ENCODE measurements at regions not wholly inside any gene's neighbourhood (a gene's known extent, or its start where the extent isn't known, plus 50 kb on each side); places are given as distances from the start of the nearest gene placed in this dataset.
"Not testable (repeated sequence)": the region's sequence is repeated elsewhere in the genome, so short reads cannot be mapped to it uniquely, and the experiment has no call there.

- no peak for ATAC-seq
- H3K27me3 ChIP-seq (ENCODE audit: low read depth): peaks cover 3% of the 10 kb centered on the region
- no peak overlapping the region for H3K4me3 ChIP-seq
- intact Hi-C loops (cut with DNase I): no loop called here
- no peak overlapping the region for H3K27ac ChIP-seq
- no peaks in the 10 kb centered on the region for H3K36me3 ChIP-seq
- H3K9me3 ChIP-seq: no peaks in the 10 kb centered on the region
- DNase-seq: no peak
- no peak for TF ChIP-seq CTCF (IDR thresholded peaks at IDR 0.05)
- no peaks in the 10 kb centered on the region for H3K4me1 ChIP-seq
Measured at GRCh38 chr18:51257150-51257549, 59.7 kb upstream of the MEX3C start.

DNA sequence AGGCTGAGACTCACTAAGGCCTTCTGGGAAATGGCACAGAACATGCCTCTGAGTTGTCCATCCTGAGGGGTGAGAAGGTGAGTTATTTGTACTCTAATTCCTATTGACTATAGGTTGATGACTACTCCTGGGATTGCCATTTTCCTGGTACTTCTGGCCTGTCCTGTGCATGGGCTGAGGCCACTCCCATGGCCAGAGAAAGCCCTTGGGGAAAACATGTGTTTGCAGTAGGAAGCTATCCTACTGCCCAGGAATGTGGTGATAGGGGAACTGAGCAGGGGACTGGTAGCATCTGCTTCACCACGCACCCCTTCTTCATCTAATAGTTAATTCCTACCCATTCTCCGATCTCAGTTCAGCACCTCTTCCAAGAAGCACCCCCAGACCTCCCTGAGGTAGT lies 62.6 kb upstream of the MEX3C start:
- no peak for TF ChIP-seq CTCF (IDR thresholded peaks at IDR 0.05)
- ATAC-seq (no peak), DNase-seq (no peak)
- H3K9me3 ChIP-seq: no peaks in the 10 kb centered on the region
- no peaks in the 10 kb centered on the region for H3K4me1 ChIP-seq
- intact Hi-C loops (cut with DNase I): no loop called here
- H3K4me3 ChIP-seq: no peak overlapping the region
- H3K36me3 ChIP-seq: no peaks in the 10 kb centered on the region
- peaks cover 3% of the 10 kb centered on the region for H3K27me3 ChIP-seq (ENCODE audit: low read depth)
- no peak overlapping the region for H3K27ac ChIP-seq

- H3K27ac ChIP-seq; H3K27me3 ChIP-seq (ENCODE audit: low read depth); ATAC-seq; intact Hi-C loops (cut with DNase I); DNase-seq; H3K36me3 ChIP-seq; H3K9me3 ChIP-seq; H3K4me3 ChIP-seq; H3K4me1 ChIP-seq: not testable (repeated sequence)
Measured at GRCh38 chr18:51266077-51266476, 68.6 kb upstream of the MEX3C start.

- DNase-seq (no peak), ATAC-seq (no peak)
- H3K27ac ChIP-seq: no peak overlapping the region
- intact Hi-C loops (cut with DNase I): no loop called here
- H3K4me3 ChIP-seq: no peak overlapping the region
- no peaks in the 10 kb centered on the region for H3K36me3 ChIP-seq
- no peaks in the 10 kb centered on the region for H3K9me3 ChIP-seq
- TF ChIP-seq CTCF (IDR thresholded peaks at IDR 0.05): no peak
- H3K4me1 ChIP-seq: no peaks in the 10 kb centered on the region
- no peaks in the 10 kb centered on the region for H3K27me3 ChIP-seq (ENCODE audit: low read depth)
Measured at GRCh38 chr18:51266773-51267172, 69.3 kb upstream of the MEX3C start.

DNA sequence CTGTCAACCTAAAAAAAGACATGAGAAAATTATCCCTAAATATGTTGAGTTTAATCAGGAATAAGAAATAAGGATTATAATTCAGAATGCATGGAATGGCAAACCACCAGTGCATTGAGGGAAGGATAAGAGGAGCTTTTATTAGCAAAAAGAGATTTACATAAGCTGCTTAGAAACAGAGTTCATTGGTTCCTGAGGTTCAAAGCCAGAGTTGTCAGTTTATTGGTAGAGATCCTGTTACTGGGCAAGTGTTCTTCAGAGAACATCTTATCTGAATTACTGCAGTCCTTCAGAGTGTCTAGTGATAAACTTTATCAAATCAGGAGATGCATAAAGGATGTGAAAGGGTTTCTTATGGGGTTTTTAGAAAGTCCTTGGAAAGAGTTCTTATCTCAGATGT lies 76.0 kb upstream of the MEX3C start:
- no peaks in the 10 kb centered on the region for H3K36me3 ChIP-seq
- ATAC-seq (no peak), DNase-seq (no peak)
- no peak overlapping the region for H3K27ac ChIP-seq
- TF ChIP-seq CTCF (IDR thresholded peaks at IDR 0.05): no peak
- no peaks in the 10 kb centered on the region for H3K4me1 ChIP-seq
- no peaks in the 10 kb centered on the region for H3K9me3 ChIP-seq
- no peaks in the 10 kb centered on the region for H3K27me3 ChIP-seq (ENCODE audit: low read depth)
- no peak overlapping the region for H3K4me3 ChIP-seq
- intact Hi-C loops (cut with DNase I): no loop called here

DNA sequence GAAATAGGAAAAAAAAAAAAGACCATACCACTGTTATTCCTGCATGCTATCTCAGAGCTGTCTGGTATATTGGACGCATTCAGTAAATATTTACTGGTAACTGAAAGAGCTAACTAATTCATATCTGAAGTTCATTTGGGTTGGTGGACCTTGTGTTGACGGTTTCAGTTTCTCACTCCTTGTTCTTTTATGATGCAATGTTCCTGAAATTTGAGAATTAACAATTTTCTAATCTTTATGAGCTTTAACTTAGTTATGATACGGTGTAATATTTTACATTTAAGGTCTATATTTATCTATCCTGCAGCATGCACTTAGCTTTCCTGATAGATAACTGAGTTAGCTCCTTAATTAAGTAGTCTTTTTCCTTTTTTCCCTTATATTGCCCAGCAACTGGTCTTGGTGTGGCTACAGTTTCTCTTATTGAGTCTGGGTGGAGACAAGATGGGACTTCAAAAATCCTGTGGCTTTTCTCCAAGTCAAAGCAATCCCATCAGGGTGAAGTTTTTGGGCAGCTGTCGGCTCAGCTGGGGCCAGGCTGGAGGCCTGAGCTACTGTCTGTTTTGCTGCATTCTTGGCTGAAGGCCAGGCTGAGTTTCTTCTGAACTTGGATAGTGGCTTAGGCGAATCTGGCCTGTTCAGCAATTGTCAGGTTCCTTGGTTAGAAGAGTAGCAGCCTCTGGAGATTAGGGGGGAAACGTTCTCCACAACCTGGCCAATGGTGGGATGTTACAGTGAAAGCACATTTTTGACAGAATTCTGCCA lies 78.4 kb upstream of the MEX3C start:
- intact Hi-C loops (cut with DNase I): no loop called here
- ATAC-seq (no peak), DNase-seq (no peak)
- Histone ChIP-seq H3K27me3 (ENCODE audit: low read depth) (no peaks in the 10 kb centered on the region), H3K36me3 (no peaks in the 10 kb centered on the region), H3K27ac (no peak overlapping the region), H3K9me3 (no peaks in the 10 kb centered on the region), H3K4me3 (no peak overlapping the region), H3K4me1 (no peaks in the 10 kb centered on the region)
- no peak for TF ChIP-seq CTCF (IDR thresholded peaks at IDR 0.05)

All from lower lobe of right lung (tissue), 2 donors.